ENCODE measurements at regions not wholly inside any gene's neighbourhood (a gene's known extent, or its start where the extent isn't known, plus 50 kb on each side); places are given as distances from the start of the nearest gene placed in this dataset.

- WGBS (ENCODE audit: insufficient coverage, low coverage, low lambda C conversion rate, missing lambda C conversion rate): 100% methylated on average over 1 of the region's 6 CpGs
- Histone ChIP-seq H3K36me3 (no peaks in the 10 kb centered on the region), H3K4me1 (no peaks in the 10 kb centered on the region), H3K4me3 (no peak overlapping the region), H3K9me3 (no peaks in the 10 kb centered on the region), H3K27me3 (no peaks in the 10 kb centered on the region), H3K27ac (no peak overlapping the region)
- DNase-seq (no peak), ATAC-seq (no peak)
- intact Hi-C loops (cut with DNase I): no loop called here
- TF ChIP-seq, protein P1, sequence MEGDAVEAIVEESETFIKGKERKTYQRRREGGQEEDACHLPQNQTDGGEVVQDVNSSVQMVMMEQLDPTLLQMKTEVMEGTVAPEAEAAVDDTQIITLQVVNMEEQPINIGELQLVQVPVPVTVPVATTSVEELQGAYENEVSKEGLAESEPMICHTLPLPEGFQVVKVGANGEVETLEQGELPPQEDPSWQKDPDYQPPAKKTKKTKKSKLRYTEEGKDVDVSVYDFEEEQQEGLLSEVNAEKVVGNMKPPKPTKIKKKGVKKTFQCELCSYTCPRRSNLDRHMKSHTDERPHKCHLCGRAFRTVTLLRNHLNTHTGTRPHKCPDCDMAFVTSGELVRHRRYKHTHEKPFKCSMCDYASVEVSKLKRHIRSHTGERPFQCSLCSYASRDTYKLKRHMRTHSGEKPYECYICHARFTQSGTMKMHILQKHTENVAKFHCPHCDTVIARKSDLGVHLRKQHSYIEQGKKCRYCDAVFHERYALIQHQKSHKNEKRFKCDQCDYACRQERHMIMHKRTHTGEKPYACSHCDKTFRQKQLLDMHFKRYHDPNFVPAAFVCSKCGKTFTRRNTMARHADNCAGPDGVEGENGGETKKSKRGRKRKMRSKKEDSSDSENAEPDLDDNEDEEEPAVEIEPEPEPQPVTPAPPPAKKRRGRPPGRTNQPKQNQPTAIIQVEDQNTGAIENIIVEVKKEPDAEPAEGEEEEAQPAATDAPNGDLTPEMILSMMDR (IDR thresholded peaks at IDR 0.05): no peak
- no peak for TF ChIP-seq POLR2A (IDR thresholded peaks at IDR 0.05)
Measured at GRCh38 chr5:56538580-56538979, 276.8 kb upstream of the MAP3K1 start.

DNA sequence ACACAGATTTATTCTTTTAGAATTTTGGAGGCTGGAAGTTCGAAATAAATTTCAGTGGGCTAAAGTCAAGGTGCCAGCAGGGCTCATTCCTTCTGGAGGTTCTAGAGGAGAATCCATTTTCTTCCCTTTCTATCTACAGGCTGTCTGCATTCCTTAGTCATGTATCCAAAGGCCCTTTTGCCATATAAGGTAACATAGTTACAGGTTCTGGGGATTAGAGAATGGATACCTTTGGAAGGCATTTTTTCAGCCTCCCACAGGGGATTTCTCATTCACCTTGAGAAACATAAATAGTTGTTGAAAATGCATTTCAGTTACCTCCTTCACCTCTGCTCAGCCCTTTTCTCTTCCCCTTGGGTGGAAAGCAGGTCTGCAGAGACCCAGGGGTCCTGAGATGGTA is 280.0 kb upstream of the MAP3K1 start:
- DNase-seq (no peak), ATAC-seq (no peak)
- Histone ChIP-seq H3K4me3 (no peak overlapping the region), H3K9me3 (no peaks in the 10 kb centered on the region), H3K4me1 (no peaks in the 10 kb centered on the region), H3K36me3 (no peaks in the 10 kb centered on the region), H3K27ac (no peak overlapping the region), H3K27me3 (no peaks in the 10 kb centered on the region)
- 85% methylated on average over 1 of the region's 1 CpG for WGBS (ENCODE audit: insufficient coverage, low coverage, low lambda C conversion rate, missing lambda C conversion rate)
- intact Hi-C loops (cut with DNase I): no loop called here
- TF ChIP-seq POLR2A (IDR thresholded peaks at IDR 0.05): no peak
- TF ChIP-seq, protein P1 (IDR thresholded peaks at IDR 0.05): no peak

- Histone ChIP-seq H3K36me3 (no peaks in the 10 kb centered on the region), H3K4me3 (no peak overlapping the region), H3K9me3 (no peaks in the 10 kb centered on the region), H3K27me3 (no peaks in the 10 kb centered on the region), H3K27ac (no peak overlapping the region), H3K4me1 (no peaks in the 10 kb centered on the region)
- TF ChIP-seq POLR2A (IDR thresholded peaks at IDR 0.05): no peak
- TF ChIP-seq, protein P1 (IDR thresholded peaks at IDR 0.05): no peak
- ATAC-seq: no peak
- WGBS (ENCODE audit: insufficient coverage, low coverage, low lambda C conversion rate, missing lambda C conversion rate): 75% methylated on average over 2 of the region's 6 CpGs
- no peak for DNase-seq
- intact Hi-C loops (cut with DNase I): no loop called here
Measured at GRCh38 chr5:56534102-56534829, 281.1 kb upstream of the MAP3K1 start.

- DNase-seq: no peak
Measured at GRCh38 chr5:56532466-56532865, 282.9 kb upstream of the MAP3K1 start.

More at GRCh38 chr5:56532466-56532865, 282.9 kb upstream of the MAP3K1 start:
- TF ChIP-seq POLR2A (IDR thresholded peaks at IDR 0.05): no peak
- TF ChIP-seq, protein P1 (IDR thresholded peaks at IDR 0.05): no peak
- Histone ChIP-seq H3K4me3 (no peak overlapping the region), H3K27ac (no peak overlapping the region), H3K27me3 (no peaks in the 10 kb centered on the region), H3K9me3 (no peaks in the 10 kb centered on the region), H3K4me1 (no peaks in the 10 kb centered on the region), H3K36me3 (no peaks in the 10 kb centered on the region)
- no peak for ATAC-seq
- WGBS (ENCODE audit: insufficient coverage, low coverage, low lambda C conversion rate, missing lambda C conversion rate): 41% methylated on average over 3 of the region's 3 CpGs
- intact Hi-C loops (cut with DNase I): no loop called here

Measured in right lobe of liver (tissue), 6 donors.